ENCODE measurements at regions not wholly inside any gene's neighbourhood (a gene's known extent, or its start where the extent isn't known, plus 50 kb on each side); places are given as distances from the start of the nearest gene placed in this dataset.

DNA sequence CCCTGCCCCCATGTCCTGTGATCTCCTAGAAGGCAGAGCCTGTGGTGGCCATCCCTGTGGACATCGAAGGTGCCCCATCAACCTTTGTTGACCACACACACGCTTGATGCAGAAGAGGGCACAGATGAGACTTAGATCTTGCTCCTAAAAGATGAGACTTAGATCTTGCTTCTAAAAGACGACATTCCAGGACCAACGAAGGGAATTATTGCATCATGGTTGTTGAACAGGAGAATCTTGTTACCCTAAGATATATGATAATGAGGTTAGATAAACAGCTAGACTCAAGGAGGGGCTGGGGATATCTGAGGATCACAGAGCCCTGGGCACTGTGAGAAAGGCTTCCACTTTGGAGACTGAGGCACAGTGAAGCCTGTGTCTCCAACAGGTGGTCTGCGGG lies 91.1 kb upstream of the WSCD2 start:
- no peak for DNase-seq (ENCODE audit: low read depth in 2 of 2)

DNA sequence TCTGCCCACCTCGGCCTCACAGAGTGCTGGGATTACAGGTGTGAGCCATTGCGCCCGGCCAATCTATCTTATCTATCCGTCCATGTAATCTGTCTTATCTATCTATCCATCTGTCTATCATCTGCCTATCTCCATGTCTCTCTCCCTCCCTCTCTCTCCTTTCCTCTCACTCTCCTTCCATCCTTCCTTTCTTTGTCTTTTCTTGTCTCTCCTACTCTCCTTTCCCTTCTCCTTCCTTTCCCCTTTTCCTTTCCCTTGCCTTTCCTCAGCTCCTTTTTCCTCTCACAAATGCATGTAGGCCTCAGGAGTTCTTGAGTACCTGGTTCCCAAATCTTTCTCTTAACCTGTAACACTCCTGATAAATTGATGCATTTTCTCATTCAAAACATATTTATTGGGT lies 89.3 kb upstream of the WSCD2 start:
- no peak for DNase-seq (ENCODE audit: low read depth in 2 of 2)

DNA sequence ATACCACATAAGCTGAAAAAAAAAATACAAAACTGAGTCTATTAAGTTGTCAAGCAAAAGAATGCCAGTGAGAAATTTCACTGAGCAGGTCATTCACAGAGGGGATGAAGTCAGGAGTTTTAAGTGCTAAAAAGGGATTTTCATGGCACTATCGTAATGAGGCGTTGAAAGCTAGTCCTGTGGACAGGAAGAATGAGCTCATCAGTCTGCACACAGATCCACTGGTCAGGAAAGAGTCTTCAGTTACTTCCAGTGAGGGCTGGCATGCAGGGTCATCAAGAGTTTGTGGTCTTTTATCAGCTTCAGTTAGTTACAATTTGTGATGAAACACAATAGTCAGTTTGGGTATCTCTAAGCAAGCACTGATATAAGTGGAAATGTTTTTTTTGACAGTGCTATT lies 88.1 kb upstream of the WSCD2 start:
- DNase-seq (ENCODE audit: low read depth in 2 of 2) = no peak

DNA sequence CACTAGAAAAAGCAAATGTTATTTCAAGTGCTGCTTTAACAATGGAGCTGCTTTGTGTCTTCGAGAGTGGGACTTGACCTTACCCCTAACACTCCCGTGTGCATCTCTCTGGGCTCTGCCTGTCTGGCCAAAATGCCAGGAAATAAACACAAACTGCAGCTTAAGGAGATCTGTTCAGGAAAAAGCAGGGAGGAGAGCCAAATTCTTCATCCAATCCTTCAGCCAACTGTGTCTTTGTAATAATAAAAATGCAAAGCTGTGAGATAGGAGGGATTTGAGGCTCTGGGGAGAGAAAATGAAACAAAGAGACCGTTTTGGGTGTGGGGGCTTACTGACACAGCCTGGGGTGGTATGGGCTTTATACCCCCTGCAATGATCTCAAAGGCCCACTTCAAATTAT lies 85.8 kb upstream of the WSCD2 start:
- DNase-seq (ENCODE audit: low read depth in 2 of 2) = no peak

DNA sequence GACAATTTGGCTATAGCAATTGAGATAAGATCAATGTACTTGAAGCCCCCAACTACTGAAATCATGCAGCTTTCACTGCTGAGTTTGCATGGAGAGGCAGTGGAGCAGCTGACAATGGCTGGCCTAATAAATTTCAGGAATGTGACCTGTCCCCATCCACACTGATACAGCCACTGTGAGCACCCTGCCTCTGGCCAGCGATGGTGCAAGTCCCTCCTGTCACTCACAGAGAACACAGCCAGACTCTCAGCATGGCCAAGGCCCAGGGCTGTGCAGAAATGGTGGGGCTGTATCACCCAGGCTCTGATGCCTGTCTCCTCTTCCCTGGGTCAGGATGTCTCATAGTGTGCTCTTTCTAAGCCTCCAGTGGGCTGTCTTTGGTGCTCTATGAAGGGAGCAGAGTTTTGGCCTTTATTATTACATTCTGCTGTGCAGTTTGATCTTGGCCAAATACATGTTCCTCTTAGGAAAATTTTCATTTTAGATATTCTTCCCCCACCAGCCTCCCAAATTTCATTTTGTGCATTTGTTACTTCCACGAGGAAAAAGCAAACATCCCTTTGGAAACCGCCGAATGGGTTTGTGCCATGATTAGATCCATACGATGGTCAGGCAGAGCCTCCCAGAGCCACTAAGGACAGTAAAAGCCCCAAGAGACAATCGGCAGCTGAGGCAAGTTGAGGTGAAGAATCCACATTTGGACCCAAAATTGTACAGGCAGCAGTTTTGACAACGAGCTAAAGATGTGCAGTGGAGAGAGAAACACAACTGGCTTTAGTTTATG lies 85.1 kb upstream of the WSCD2 start:
- no peak for DNase-seq (ENCODE audit: low read depth in 2 of 2)

DNA sequence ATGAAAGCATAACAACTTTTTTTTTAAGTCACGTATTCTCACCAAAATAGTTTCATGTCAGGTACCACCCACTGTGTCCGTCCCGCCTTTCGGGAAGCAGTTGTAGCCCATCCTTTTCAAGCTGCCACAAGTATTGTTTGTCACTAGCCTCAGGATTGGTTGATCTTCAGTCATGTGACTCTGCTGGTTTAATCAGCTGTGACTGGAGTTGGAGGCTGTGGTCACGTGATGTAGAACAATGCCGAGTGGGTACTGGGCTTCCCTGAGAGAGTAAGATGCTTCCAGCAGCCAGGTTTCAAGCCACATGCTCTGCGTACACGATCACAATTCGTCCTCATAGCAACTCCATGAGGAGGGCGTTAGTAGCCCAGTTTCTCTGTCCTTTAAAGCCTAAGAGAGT lies 83.0 kb upstream of the WSCD2 start:
- DNase-seq (ENCODE audit: low read depth in 2 of 2) = no peak

DNA sequence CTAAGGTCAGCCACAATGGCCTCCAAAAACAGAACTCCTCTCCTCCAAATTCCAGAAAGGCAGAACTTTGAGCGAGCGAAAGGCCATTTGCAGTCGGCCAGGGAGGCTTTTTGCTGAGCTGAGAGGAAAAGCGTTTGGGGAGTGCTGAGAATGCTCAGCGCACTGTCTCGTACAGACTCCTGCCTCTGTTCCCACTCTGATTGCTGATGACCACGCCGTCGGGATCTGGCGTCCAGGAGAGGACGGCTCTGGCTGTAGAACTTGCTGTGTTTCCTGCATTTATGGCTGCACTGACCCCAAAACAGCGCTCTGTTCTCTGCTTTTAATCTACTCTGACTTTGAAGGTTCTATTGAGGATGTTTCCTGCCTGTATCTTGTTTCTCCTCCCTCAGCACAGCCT lies 82.4 kb upstream of the WSCD2 start:
- DNase-seq (ENCODE audit: low read depth in 2 of 2) = no peak

DNA sequence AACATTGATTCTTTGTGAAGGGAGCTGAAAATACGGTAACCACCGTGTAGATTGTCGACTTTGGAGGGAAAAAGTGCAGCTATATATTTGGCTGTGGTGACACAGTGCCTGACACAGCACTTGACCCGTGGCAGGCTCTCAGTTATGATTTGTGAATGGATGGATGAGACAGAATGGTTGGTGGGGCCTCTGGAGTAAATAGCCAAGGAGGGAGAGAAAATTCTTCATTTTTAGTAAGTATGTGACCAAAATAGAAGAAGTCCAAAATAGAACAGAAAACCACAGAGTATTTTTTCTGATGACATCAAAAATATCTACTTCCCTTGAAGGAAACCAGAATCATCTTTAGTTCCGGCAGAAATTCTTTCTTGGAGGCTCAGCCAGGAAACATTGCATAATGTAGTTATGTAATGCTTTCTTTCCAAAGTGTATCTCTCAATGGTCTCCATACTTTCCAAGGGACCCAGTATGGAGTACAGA lies 82.0 kb upstream of the WSCD2 start:
- no peak for DNase-seq (ENCODE audit: low read depth in 2 of 2)

DNA sequence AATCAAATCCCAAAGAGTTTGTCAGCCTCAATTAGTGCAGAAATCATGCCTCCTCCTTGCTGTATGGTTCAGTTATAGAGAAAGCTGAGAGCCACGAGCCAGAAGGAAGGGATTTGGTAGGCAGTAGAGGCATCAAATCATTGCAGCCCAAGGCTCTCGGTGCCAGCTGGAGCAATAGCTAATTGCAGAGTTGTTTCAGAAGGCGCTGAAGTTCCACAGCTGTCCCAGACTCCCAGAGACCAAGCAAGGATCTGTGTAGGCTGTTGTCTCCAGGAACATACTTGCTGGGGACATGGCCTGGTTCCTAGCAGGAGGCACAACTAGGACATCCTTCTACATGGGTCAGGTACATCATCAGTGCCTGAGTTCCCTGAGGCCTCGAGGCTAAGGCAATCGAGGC lies 80.4 kb upstream of the WSCD2 start:
- DNase-seq (ENCODE audit: low read depth in 2 of 2) = no peak

DNA sequence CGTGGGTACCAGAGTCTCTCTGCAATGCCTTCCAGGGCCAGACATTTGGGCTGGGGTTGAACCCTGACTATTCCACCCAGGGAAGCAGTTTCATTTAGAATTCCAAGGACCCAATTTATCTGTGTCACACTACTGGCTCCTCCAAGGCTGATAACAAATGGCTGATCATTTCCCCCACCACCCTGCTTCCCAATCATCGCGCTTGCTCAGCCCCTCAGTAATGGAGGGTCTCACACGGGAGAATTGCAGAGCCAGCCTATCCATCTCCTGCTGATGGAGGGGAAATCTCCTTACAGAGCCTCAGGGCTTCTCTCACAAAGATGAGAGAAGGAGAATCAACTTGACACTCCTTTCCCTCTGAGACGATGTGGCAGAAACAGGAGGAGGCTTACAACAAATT lies 78.4 kb upstream of the WSCD2 start:
- DNase-seq (ENCODE audit: low read depth in 2 of 2) = no peak

DNA sequence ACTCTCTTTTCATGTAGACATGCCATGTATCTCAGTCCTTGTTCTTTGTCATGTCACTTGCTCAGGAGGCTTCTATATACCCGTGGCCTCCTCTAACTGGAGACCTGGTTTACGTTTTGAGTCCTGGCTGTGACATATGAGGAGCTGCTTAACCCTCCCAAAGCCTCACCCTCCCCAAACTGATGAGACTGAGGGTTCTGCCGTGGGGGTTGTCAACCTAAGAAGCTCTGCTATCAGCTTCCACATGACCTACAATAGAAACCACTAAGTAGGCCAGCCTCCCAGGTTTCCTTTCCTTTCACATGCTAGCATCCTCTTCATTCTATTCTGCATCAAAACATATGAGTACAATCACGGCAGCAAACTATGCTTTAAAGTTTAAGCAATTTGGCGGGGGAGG lies 76.8 kb upstream of the WSCD2 start:
- DNase-seq (ENCODE audit: low read depth in 2 of 2) = no peak

DNA sequence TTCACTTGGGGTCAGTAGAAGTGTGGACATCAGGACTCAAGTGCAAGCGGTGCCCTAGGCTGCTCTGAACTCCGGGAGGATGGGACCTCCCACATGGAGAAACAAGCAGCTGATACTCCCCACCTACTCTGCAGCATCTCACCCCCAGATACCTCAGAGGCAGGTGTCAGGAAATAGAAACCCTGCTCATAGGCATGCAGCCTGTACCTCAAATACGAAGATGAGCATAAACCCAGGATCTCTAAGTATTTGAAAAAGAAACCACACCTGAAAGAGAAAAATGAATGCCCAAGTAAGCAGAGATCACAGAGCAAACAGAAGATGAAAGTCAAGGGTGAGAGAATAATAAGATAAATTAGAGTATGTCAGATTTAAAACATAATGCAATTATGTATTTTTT lies 75.6 kb upstream of the WSCD2 start:
- DNase-seq (ENCODE audit: low read depth in 2 of 2) = no peak

DNA sequence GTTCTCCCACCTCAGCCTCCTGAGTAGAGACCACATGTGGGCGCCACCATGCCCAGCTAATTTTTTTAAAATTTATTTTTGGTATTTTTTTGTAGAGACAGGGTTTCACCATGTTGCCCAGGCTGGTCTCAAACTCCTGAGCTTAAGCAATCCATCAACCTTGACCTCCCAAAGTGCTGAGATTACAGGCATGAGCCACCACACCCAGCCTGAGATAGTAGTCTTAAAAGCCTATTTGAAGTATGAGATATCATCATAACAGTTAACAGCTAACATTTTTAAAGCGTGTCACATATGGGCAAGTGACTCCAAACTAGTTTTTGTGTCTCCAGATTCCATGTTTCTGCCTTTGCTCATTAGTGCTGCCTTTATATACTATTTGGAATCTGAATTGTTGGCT lies 74.6 kb upstream of the WSCD2 start:
- DNase-seq (ENCODE audit: low read depth in 2 of 2) = no peak

DNA sequence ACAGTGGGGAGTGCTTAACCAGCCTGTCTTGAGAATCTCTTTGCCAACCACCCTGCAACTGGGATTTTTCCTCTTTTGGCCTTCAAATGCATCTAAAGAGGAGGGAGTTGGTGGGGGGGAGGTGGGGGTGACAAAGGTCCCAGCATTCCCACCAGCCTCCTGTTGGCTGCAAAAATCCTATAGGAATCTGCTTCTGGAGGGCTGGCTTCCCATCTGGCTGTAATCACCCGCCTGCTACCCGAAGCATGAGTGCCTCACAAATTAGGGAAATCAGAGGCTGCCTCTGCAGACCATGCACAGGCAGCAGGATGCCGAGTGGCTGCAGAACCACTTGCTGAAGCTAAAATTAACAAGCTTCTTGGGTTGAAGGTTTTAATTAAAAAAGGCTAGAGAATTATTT lies 73.9 kb upstream of the WSCD2 start:
- DNase-seq (ENCODE audit: low read depth in 2 of 2) = no peak

DNA sequence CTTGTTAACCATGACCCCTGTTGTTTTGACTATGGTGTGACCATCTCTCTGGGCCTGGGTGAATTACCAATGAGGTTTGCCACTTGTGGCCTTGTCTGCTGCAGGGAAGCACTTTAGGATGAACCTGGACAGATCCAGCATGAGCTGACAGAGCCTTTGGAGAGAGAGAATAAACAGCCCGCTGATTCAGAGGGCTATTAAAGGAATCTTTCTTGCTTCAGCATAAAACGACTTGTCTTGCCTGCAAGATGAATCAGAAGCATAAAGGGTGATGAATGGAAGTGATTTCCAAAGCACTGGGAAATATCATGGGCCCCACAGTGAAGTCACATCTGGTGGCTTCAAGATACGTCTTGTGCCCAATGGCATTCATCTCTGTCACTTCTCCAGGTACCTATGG lies 69.0 kb upstream of the WSCD2 start:
- no peak for DNase-seq (ENCODE audit: low read depth in 2 of 2)

DNA sequence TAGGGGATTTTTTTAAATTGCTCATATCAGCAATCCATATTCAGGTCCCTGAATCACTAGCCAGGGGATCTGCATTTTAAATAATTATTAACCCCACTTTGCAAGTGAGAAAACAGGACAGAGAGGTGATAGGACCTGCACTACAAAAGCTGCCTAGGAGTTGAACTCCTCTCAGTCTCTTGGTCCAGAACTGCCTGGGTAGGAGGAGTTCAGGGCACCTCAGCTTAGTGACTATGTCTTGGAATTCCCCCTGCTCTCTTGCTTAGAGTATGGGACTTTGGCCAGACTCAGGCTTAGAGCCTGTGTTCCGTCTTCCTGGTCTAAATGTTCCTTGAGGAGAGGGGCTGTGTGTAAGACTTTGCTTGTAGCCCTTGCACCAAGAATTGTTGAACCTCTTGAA lies 68.2 kb upstream of the WSCD2 start:
- no peak for DNase-seq (ENCODE audit: low read depth in 2 of 2)

DNA sequence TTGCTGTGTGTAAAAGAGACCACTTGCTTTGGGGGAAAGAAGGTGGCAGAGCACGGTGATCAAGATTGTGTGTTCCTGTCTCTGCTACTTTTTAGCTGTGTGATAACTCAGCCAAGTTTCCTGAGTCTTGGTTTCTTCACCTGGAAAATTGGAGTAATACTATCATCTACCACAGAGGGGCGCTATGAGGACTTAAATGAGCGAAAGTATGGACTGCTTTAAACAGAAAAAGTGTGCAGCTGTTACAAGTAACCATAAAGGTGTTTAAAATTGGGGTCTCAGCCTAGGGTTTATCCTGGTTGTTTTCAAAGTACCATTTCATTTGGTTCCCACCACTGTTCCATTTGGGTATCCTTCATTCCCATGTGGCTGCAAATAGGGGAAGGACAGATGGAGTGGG lies 65.9 kb upstream of the WSCD2 start:
- DNase-seq (ENCODE audit: low read depth in 2 of 2) = no peak

DNA sequence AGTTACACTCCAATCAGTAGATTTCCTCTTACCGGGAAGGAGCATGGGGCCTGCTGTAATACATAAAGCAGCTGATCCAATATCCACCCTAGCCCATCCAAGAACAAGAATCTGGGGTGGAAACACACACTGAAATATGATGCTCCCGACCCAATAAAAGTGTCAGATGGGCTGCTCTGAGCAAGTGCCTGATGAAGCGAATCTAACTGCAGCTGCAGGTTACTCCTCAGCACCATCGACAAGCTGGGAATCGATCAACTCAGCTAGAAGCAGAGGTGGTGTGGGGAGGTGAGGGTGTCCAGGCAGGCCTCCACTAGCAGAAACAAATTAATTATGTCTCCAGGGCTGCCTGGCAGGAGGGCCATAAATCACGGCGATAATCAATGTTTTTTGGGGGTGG lies 64.0 kb upstream of the WSCD2 start:
- DNase-seq (ENCODE audit: low read depth in 2 of 2) = no peak

DNA sequence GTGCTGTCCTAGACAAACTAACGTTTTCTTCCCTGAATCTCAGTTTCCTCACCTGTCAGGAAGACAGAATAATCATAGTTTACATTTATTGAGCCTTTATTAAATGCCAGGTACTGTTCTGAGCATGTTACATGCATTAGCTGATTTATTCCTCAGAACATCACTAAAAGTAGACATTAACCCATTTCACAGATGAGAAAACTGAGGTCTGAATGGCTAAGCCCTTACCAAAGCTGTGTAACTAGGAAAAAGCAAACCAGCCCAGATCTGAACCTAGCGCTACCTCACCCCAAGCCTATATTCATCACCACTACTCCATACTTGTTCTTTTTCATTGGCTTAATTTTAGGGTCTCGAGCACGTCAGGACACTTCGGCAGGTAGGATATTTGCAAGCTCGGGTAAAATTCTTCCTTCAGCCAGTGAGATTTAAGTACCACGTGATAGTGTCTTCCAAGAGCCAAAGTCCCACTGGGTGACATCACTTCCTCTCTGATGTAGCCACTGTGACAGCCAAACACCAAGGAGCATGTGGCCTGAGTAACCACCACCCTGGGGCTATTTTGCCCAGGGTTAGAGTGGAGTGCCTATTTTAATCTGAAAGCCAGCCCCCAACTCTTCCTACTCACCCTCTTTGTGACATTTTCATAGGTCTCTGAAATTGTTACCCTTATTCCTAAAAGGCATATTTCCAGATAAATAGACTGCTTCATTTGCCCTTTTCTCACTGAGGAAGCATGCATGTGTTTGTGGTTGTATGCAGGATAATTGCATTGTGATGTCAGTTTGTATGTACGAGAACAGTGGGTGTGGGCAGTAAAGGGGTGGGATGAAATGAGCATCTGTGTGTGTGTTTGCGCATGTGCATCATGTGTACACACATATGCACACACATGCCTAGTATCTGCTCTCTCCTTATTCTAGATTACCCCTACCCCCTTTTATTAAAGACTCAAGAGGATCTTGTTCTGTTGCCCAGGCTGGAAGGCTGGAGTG lies 62.2 kb upstream of the WSCD2 start:
- DNase-seq (ENCODE audit: low read depth in 2 of 2) = no peak

DNA sequence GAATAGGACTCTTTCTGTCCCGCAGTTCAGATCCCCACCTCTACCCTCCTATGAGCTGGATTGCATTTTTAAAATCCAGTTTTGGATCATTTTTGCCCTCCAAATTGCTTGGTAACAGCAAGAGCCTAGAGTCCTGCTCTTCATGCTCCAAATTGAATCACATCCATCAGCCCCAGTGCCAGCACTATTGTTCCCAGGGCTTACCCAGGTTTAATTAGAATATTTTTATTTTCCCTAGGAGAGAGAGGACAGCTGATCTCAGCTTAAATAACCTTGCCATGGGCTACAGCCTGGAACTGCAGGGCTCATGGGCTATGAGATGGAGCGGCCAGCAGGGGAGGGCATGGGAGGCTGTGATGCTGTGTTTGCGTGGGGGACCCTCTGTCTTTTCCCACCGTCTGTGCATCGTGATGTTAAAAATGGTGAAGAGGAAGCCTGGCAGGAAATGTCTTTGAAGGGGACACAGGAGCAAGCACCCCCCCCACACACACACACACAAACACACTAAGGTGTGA lies 59.4 kb upstream of the WSCD2 start:
- DNase-seq (ENCODE audit: low read depth in 2 of 2) = no peak

DNA sequence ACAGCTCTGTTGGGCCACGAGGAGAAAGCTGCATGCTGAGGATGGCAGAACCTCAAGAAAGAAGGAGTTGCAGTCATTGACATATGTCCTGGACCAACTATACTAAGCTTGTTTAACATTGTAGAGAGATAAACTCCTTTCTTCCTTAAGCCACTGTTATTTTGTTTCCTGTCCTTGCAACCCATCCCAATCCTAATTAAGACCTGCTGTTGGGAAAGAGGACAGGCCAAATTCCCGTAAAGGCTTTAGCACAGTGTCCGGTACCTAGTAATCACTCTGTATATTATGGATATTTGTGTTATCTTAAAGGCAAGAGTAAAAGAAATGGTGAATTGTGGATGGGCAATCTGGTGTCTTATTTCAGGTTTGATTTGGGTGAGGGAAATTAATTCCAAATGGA lies 53.5 kb upstream of the WSCD2 start:
- DNase-seq (ENCODE audit: low read depth in 2 of 2) = no peak

DNA sequence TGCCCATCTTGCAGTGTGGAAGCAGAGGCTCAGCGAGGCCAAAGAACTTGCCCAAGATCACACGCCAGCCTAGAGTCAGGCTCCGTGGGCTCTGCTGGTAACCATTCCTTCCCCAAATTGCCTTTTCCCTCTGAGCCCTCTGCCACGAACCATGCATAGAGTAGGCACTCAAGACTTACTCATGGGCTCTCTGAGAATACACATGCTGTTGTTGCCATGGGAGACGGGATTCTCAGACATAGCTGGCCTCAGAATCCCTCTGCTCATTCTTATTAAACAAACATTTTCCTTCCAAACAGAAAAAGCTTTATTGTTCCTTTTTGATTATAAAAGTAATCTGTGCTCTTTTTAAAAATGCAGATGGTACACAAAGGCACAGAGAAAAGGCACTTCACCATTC lies 52.5 kb upstream of the WSCD2 start:
- DNase-seq (ENCODE audit: low read depth in 2 of 2) = no peak

DNA sequence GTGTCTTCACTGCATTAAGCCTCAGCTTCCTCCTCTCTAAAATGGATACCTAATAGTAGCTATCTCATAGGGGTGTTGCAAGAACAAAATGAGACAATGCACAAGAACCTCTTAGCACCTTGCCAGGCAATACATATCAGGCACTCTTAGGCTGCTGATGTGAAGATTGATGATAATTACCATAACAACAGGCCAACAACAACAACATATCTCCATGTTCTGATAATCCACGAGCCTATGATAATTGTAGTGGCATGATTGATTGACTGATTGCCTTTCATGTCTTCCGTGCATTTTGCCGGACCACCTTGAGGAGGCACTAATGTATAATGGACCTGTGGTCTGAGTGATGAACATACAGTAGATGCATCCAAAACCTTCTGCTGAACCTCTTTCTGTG lies 50.7 kb upstream of the WSCD2 start:
- DNase-seq (ENCODE audit: low read depth in 2 of 2) = no peak

All from stimulated activated CD4-positive, alpha-beta T cell treated with anti-CD3 and anti-CD28 coated beads, Interleukin-12 subunit alpha, Interleukin-12 subunit beta, amount 100 ng/mL, for 24 hours (primary cell).